ENCODE measurements at regions not wholly inside any gene's neighbourhood (a gene's known extent, or its start where the extent isn't known, plus 50 kb on each side); places are given as distances from the start of the nearest gene placed in this dataset.
"Not testable (repeated sequence)": the region's sequence is repeated elsewhere in the genome, so short reads cannot be mapped to it uniquely, and the experiment has no call there.

GRCh38 chr3:64789111-64789510 is 101.3 kb upstream of the ADAMTS9 start:
- no peak for DNase-seq

- no peak for DNase-seq
Observed at GRCh38 chr3:64783200-64783599, 95.4 kb upstream of the ADAMTS9 start.

- not testable (repeated sequence) for DNase-seq
Observed at GRCh38 chr3:64780923-64781322, 93.1 kb upstream of the ADAMTS9 start.

DNA sequence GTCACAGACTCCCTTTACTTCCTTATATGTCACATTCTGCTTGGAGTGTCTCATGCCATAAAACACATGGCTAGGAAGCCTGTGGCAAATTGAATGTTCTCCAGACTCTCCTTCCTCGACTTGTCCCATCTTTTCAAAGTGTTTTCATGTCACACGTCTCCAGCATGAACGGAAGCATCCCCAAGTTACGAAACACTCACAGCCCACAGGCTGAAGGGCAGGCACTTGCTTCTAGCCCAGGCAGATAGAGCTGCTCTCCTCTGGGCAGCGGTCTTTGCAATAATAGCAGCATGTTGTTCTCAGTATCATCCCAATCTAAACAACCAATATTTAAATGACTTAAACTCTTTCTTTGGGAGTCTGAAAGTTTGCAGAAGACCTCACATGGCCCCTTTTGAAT is 85.3 kb upstream of the ADAMTS9 start:
- DNase-seq: no peak

DNA sequence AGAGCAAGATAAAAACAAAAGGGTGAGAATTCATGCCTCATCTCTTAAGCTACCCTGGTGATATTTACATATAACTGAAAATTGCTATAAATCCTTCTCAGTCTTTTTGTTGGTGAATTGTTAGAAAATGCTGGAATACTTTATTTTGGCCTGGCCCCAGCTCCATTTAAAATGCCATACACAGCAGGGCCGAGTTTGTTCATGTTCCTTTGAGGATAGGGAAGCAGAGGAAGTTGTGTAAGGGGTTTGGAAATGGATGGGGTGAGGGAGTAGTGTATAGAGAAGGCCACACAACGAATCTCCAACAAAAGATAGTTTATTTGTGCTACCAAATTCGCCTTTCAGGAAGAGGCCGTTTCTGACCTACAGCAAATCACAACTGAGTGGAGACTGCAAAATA is 78.6 kb upstream of the ADAMTS9 start:
- DNase-seq: no peak

DNA sequence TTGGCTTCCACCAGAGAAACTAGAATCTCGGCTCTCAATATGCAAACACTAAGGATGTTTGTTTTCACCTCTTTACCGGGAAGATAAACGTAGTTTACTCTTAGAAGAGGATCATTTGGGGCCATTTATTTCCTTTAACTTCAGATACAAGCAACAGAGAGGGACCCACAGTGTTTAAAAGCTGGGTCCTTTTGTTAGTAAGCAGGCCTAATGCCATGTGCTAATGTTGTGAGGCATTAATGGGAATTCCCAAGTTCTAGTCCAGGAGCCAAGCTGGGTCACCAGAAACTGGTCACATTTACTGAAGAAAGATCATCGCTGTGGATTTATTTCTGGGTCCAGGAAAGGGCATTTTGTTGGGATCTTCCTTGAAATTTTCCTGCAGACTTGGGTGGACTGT is 78.1 kb upstream of the ADAMTS9 start:
- DNase-seq: no peak

GRCh38 chr3:64764386-64764929 is 76.7 kb upstream of the ADAMTS9 start:
- no peak for DNase-seq

DNA sequence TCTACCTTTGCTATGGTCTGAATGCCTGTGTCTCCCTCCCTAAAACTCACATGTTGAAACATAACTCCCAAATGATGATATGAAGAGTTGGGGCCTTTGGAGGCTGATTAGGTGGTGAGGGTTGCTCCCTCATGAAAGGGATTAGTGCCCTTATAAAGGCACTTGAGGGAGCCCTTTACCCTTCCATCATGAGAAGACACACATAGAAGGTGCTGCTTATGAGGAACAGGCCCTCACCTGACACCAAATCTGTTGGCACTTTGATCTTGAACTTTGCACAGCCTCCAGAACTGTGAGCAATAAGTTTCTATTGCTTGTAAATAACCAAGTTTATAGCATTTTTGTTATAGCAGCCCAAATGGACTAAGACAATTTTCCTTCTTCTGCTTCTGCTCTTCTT is 76.2 kb upstream of the ADAMTS9 start:
- DNase-seq: no peak

DNA sequence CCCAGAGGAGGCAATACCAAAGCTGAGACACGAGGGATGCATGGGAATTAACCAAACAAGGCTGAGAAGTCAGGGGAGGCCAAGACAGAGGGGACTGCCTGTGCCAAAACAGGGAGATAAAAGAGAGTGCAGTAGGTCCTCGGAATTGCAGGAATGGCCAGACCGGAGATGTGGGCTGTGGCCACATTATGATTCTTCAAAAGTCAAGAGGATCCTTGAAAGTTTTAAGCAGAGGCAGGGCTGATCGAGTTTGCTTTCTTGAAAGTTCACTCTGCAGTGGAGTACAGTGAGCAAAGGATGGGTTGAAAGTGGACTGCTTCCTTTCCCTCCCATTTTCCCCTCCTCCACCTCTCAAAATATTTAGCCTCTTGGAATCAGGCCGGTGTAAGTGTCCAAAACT is 73.9 kb upstream of the ADAMTS9 start:
- DNase-seq: no peak

DNA sequence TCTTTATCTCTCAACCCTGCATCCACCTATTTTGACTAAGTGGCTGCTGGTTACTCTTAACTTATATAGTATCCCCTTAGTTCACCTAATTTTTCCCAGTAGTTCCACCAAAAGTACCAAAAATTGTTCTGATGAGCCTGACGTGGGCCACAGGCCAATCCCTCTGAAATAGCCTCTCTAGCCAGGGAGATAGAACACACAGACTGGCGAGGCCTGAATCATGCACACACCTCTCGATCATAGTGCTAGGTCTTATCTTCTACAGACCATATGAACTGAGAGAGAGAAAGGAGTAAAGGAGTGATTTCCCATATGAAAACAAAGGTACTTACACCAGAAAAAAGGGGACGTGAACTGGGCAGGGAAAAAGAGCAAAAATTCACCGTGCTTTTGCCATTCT is 72.5 kb upstream of the ADAMTS9 start:
- DNase-seq: no peak

- no peak for DNase-seq
Observed at GRCh38 chr3:64759811-64760210, 72.0 kb upstream of the ADAMTS9 start.

DNA sequence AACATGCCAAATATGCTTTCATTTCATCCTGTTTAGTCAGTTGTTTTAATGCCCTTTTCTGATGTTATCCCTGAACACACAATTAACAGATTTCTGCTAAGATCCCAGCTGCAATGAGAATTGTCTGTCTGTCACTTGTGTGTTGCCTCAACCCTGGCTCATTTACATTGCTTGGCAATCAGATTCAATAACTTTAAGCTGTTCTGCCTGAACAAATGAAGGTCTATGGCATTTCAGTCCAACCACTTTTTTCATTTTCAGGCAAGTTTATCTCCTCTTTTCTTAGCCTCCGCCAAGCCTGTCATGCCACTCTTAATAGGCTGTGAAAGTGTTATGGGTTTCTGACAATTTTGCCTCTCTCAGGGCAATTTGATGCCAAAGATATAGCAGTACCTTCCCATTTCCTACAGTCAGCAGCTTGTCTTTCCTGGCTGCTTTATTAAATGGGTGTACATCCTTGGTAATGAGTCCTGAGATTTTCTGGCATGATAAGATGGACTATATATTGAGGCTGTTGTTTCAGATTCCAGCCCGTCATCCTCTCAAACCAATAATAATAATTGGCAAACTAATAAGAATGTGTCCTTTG is 68.7 kb upstream of the ADAMTS9 start:
- no peak for DNase-seq

GRCh38 chr3:64748244-64748904 is 60.6 kb upstream of the ADAMTS9 start:
- DNase-seq: no peak

GRCh38 chr3:64747679-64748078 is 59.9 kb upstream of the ADAMTS9 start:
- no peak for DNase-seq

DNA sequence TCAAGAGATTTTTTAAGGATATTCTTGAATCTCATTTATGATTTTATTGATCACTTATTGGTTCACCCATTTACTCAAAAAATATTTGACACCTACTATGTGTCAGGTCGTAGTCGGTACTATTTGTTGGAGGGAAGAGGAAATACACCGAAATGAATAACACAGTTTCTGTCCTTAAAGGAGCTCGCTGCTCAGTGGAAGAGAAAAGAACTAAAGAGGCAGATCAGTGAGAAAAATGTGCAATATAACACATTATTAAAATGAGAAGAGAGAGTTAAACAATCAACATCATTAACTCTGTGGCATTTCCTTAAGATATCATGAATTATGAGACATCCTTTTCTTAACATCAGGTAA is 56.1 kb upstream of the ADAMTS9 start:
- DNase-seq: no peak

DNA sequence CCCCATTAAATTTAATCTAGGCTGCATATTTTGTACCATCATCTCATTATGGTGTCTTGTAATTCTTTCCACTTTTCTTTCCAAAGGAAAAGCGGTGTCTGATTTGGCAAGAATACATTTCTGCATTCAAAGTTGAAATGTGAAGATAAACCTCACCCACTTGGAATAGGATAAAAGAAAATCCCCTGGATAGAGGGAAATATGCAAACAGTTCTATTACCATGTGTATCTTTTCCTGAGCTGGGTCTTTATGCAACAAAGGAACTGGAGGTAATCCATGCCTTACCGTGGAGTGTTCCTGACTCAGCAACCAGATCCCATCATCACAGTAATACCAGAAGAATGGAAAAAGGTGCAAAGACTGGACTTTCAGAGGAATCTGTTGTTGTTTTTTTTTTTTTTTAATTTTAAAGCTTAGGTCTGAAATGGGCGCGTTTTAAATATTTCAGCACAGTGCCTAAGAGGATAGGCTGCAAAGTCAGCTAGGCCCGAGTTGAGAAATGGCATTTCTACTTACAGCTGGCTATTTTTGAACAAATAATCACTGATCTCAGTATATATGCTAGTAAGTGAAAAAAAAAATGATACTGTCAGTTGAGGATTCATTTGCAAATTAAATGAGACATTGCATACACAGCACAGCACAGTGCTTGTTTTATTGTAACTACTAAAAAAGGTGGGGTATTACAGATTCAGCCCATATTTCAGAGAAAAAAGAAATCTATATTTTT is 55.5 kb upstream of the ADAMTS9 start:
- DNase-seq: no peak

- DNase-seq: no peak
Observed at GRCh38 chr3:64741341-64741740, 53.5 kb upstream of the ADAMTS9 start.

GRCh38 chr3:64739971-64740631 is 52.3 kb upstream of the ADAMTS9 start:
- no peak for DNase-seq
